CD4-positive, alpha-beta T cell (primary cell): ENCODE measurements at regions not wholly inside any gene's neighbourhood (a gene's known extent, or its start where the extent isn't known, plus 50 kb on each side); places are given as distances from the start of the nearest gene placed in this dataset.

Experiments used
- ATAC-seq: fragments of 200-7000 bp; cut with Tn5 transposase; one replicate; pipeline ENCODE4 v1.10.0; 2022; ENCODE audit warnings: mild to moderate bottlenecking; ENCODE audit not compliant: poor library complexity
- CTCF ChIA-PET: fragments of 350-600 bp; sonication (Branson Sonifier 250); formaldehyde crosslinking; loops from one replicate; lab custom pipeline; 2021; ENCODE audit warnings: antibody characterized with exemption, inconsistent platforms; lab: Charles Lee
- POLR2A ChIA-PET: fragments of 350-600 bp; sonication (Branson Sonifier 250); formaldehyde crosslinking; loops from one replicate; lab custom pipeline; 2021; ENCODE audit warnings: antibody characterized with exemption, inconsistent platforms; lab: Charles Lee
- DNase-seq, 14 experiments: peaks; one replicate each; pipeline ENCODE4 v3.0.0-alpha.2; 2013 to 2020; ENCODE audit warnings: mixed read lengths in 2 of 14
- H3K27ac ChIP-seq, 2 donors: one replicate each; pipeline versions ENCODE4 v1.5.1 to v1.7.0; 2013; ENCODE audit warnings: low read length in 2 of 2, low read depth in 1 of 2, mild to moderate bottlenecking in 1 of 2
- H3K27me3 ChIP-seq, 2 experiments: 1 replicate in 1 of 2; 2 replicates in 1 of 2; pipeline versions ENCODE4 v1.6.1 to v1.7.0; 2013; ENCODE audit warnings: low read length in 2 of 2, control low read depth in 1 of 2, mild to moderate bottlenecking in 1 of 2, moderate library complexity in 1 of 2; ENCODE audit not compliant: insufficient read depth in 2 of 2, control insufficient read depth in 1 of 2
- H3K36me3 ChIP-seq: one replicate; pipeline ENCODE4 v1.6.1; 2013; ENCODE audit warnings: low read length, control low read depth; ENCODE audit not compliant: insufficient read depth
- H3K4me1 ChIP-seq: one replicate; pipeline ENCODE4 v1.6.1; 2013; ENCODE audit warnings: low read length, control low read depth; ENCODE audit not compliant: insufficient read depth
- H3K4me3 ChIP-seq: one replicate; pipeline ENCODE4 v1.5.1; 2013; ENCODE audit warnings: mild to moderate bottlenecking, low read length, moderate library complexity
- H3K9me3 ChIP-seq, 2 experiments: 1 replicate in 1 of 2; 2 replicates in 1 of 2; pipeline versions ENCODE4 v1.6.1 to v1.7.0; 2013; ENCODE audit warnings: low read length in 2 of 2, mild to moderate bottlenecking in 2 of 2, control low read depth in 1 of 2, moderate library complexity in 1 of 2; ENCODE audit not compliant: control insufficient read depth in 1 of 2, insufficient read depth in 1 of 2
- H3K27ac Mint-ChIP-seq: one replicate; pipeline ENCODE4 v1.8.0; 2020; ENCODE audit warnings: mixed read lengths
- H3K27me3 Mint-ChIP-seq: one replicate; pipeline ENCODE4 v1.8.0; 2021; ENCODE audit warnings: mixed read lengths
- H3K36me3 Mint-ChIP-seq: one replicate; pipeline ENCODE4 v1.8.0; 2021; ENCODE audit warnings: low read depth, mixed read lengths
- H3K4me1 Mint-ChIP-seq: one replicate; pipeline ENCODE4 v1.8.0; 2021; ENCODE audit warnings: low read depth, mixed read lengths
- H3K4me3 Mint-ChIP-seq: one replicate; pipeline ENCODE4 v1.8.0; 2020; ENCODE audit warnings: mild to moderate bottlenecking, mixed read lengths
- H3K9me3 Mint-ChIP-seq: one replicate; pipeline ENCODE4 v1.8.0; 2020; ENCODE audit warnings: mixed read lengths
- CTCF ChIP-seq: fragments of 200-600 bp; IDR thresholded peaks from one replicate; pipeline ENCODE4 v1.8.0; 2022; ENCODE audit warnings: antibody characterized with exemption, mild to moderate bottlenecking
- intact Hi-C, 2 experiments: fragments of 100-400 bp; cut with DNase I in 1 of 2; cut with micrococcal nuclease in 1 of 2; formaldehyde crosslinking; loops; one replicate each; pipeline versions ENCODE4 v1.15.1 to v1.9.0; 2023 to 2025; cut with DNase I, micrococcal nuclease

GRCh38 chr1:217369996-217370551 lies 260.8 kb downstream of the GPATCH2 start:
- Histone ChIP-seq H3K27ac (no peak overlapping the region), H3K4me1 (no peaks in the 10 kb centered on the region), H3K9me3 (peaks cover 0 to 19% of the 10 kb centered on the region in 2 experiments), H3K36me3 (no peaks in the 10 kb centered on the region), H3K4me3 (no peak overlapping the region), H3K27me3 (no peaks in the 10 kb centered on the region)
- CTCF ChIA-PET: no interaction called here
- Mint-ChIP-seq H3K4me3 (no peak overlapping the region), H3K36me3 (no peaks in the 10 kb centered on the region), H3K27ac (no peak overlapping the region), H3K4me1 (no peaks in the 10 kb centered on the region), H3K9me3 (peaks cover 3% of the 10 kb centered on the region), H3K27me3 (no peaks in the 10 kb centered on the region)
- no peak for ATAC-seq
- no peak for TF ChIP-seq CTCF
- POLR2A ChIA-PET: no interaction called here
- no peak for DNase-seq
- intact Hi-C loops: no loop called here

DNA sequence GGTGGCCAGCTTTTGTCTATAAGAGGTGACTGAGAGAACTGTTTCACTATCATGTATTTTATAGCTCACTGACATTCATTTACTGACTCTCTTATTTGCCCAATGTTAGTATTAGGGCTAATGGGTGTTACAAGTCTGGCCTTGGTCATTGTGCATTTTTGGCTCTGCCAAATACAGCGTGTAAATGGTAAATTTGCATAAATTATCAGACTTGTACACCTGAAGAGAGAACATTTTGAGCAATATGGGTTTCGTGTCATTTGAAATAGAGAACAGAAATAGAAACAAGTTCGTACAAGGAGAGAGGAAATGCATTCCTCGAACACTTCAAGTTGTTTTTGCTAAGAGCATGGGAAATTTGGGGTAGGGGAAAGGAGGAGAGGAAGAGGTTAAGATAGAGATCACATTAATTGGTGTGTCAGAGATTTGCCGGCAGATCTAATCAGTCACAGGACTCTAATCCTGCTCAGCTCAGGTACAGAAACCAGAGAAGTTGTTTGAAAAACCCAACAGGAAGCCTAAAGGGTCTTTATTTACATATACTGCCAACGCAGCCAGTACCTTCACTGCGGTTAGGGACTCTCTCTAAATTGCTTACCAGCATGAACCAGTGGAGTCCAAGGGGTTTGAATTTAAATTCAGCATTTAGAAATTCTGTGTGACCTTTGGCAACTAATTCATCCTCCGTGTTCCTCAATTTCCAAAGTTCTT lies 261.5 kb downstream of the GPATCH2 start:
- Histone ChIP-seq H3K9me3 (peaks cover 0 to 19% of the 10 kb centered on the region in 2 experiments), H3K27me3 (no peaks in the 10 kb centered on the region), H3K4me3 (no peak overlapping the region), H3K36me3 (no peaks in the 10 kb centered on the region), H3K4me1 (no peaks in the 10 kb centered on the region), H3K27ac (no peak overlapping the region)
- ATAC-seq (no peak), DNase-seq (no peak)
- ChIA-PET CTCF (no interaction called here), POLR2A (no interaction called here)
- Mint-ChIP-seq H3K4me3 (no peak overlapping the region), H3K9me3 (peaks cover 3% of the 10 kb centered on the region), H3K27me3 (no peaks in the 10 kb centered on the region), H3K36me3 (no peaks in the 10 kb centered on the region), H3K4me1 (no peaks in the 10 kb centered on the region), H3K27ac (no peak overlapping the region)
- intact Hi-C loops: no loop called here
- no peak for TF ChIP-seq CTCF

DNA sequence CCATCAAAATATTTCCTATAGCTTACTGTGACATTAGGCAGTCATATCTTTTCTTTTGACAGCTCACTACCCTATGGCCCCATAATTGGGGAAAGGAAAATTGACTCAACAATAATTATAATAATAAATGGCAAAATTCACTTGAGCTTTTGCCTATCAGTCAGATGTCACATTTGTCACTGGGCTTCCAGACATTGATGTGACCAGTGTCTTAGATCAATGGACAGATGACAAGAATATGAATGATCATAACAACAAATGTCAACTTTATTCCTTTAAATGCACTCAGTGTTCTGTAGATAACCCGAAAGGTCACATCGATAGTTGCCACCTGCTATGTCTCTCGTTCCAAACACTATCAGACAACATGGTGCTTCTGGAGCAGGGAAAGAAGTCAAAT lies 266.7 kb downstream of the GPATCH2 start:
- ChIA-PET CTCF (no interaction called here), POLR2A (no interaction called here)
- H3K4me3 Mint-ChIP-seq: no peak overlapping the region
- DNase-seq (no peak), ATAC-seq (no peak)
- TF ChIP-seq CTCF: no peak
- no peak overlapping the region for H3K27ac ChIP-seq
- H3K27me3 ChIP-seq: no peaks in the 10 kb centered on the region
- intact Hi-C loops: no loop called here
- no peaks in the 10 kb centered on the region for H3K4me1 ChIP-seq
- no peaks in the 10 kb centered on the region for H3K4me1 Mint-ChIP-seq
- no peaks in the 10 kb centered on the region for H3K36me3 ChIP-seq
- no peaks in the 10 kb centered on the region for H3K36me3 Mint-ChIP-seq
- peaks cover under 1% of the 10 kb centered on the region for H3K9me3 Mint-ChIP-seq
- no peak overlapping the region for H3K4me3 ChIP-seq
- H3K9me3 ChIP-seq: no peaks in the 10 kb centered on the region
- no peak overlapping the region for H3K27ac Mint-ChIP-seq
- H3K27me3 Mint-ChIP-seq: no peaks in the 10 kb centered on the region
